Caco-2 (cell line): ENCODE measurements at regions not wholly inside any gene's neighbourhood (a gene's known extent, or its start where the extent isn't known, plus 50 kb on each side); places are given as distances from the start of the nearest gene placed in this dataset.

Experiments
- BruUV-seq: library from RNA; stranded (reverse); fragments of 400-500 nt; replicated peaks from 2 replicates; lab custom pipeline; 2021; lab: Mats Ljungman, UMichigan
- CTCF ChIA-PET: fragments of 300-600 bp; sonication (Branson Sonifier 250); formaldehyde crosslinking; loops from one replicate; lab custom pipeline; 2022; ENCODE audit warnings: antibody characterized with exemption; lab: Charles Lee
- POLR2A ChIA-PET: fragments of 300-600 bp; sonication (Branson Sonifier 250); formaldehyde crosslinking; loops from one replicate; lab custom pipeline; 2022; ENCODE audit warnings: antibody characterized with exemption; lab: Charles Lee
- DNase-seq, 2 experiments: peaks; one replicate each; pipeline versions ENCODE4 v3.0.0 to v3.0.0-alpha.2; 2020 to 2022
- H3K27me3 ChIP-seq: replicated peaks from 2 replicates; pipeline ENCODE4 v1.6.0; 2011; ENCODE audit warnings: low read length; ENCODE audit not compliant: control insufficient read depth, insufficient read depth
- H3K36me3 ChIP-seq: 2 replicates; pipeline ENCODE4 v1.5.1; 2011; ENCODE audit warnings: low read length; ENCODE audit not compliant: control insufficient read depth, insufficient read depth
- H3K4me1 ChIP-seq: fragments of 250-450 bp; sonication (Bioruptor Pico); 2 replicates; pipeline ENCODE4 v1.5.1; 2020; ENCODE audit warnings: mild to moderate bottlenecking
- H3K4me3 ChIP-seq: 2 replicates; pipeline ENCODE4 v1.5.1; 2011; ENCODE audit warnings: low read depth, mild to moderate bottlenecking, control low read depth, low read length
- H3K9me3 ChIP-seq: fragments of 250-450 bp; sonication (Bioruptor Pico); 2 replicates; pipeline ENCODE4 v1.5.1; 2020; ENCODE audit warnings: mild to moderate bottlenecking, moderate library complexity
- H3K27ac Mint-ChIP-seq: one replicate; pipeline ENCODE4 v1.8.0; 2022; ENCODE audit warnings: mixed read lengths; ENCODE audit not compliant: unreplicated experiment
- H3K27me3 Mint-ChIP-seq: one replicate; pipeline ENCODE4 v1.8.0; 2022; ENCODE audit warnings: mixed read lengths; ENCODE audit not compliant: insufficient read depth, unreplicated experiment
- H3K36me3 Mint-ChIP-seq: one replicate; pipeline ENCODE4 v1.8.0; 2022; ENCODE audit warnings: mild to moderate bottlenecking, mixed read lengths; ENCODE audit not compliant: insufficient read depth, unreplicated experiment
- H3K4me1 Mint-ChIP-seq: one replicate; pipeline ENCODE4 v1.8.0; 2022; ENCODE audit warnings: low read depth, mixed read lengths; ENCODE audit not compliant: unreplicated experiment
- H3K4me3 Mint-ChIP-seq: one replicate; pipeline ENCODE4 v1.8.0; 2022; ENCODE audit warnings: mild to moderate bottlenecking, moderate library complexity, mixed read lengths; ENCODE audit not compliant: unreplicated experiment
- H3K9me3 Mint-ChIP-seq: one replicate; pipeline ENCODE4 v1.8.0; 2022; ENCODE audit warnings: mixed read lengths; ENCODE audit not compliant: unreplicated experiment
- CTCF ChIP-seq, 2 experiments: fragments of 200-600 bp in 1 of 2; IDR thresholded peaks; 1 replicate in 1 of 2; 2 replicates in 1 of 2; pipeline versions ENCODE4 v1.5.1 to v1.8.0; 2011 to 2022; ENCODE audit warnings: antibody characterized with exemption in 1 of 2, control low read depth in 1 of 2, inconsistent platforms in 1 of 2, low read depth in 1 of 2, low read length in 1 of 2, mild to moderate bottlenecking in 1 of 2, moderate library complexity in 1 of 2; ENCODE audit not compliant: insufficient read depth in 1 of 2, severe bottlenecking in 1 of 2, unreplicated experiment in 1 of 2
- intact Hi-C: fragments of 100-400 bp; cut with micrococcal nuclease; formaldehyde crosslinking; loops from one replicate; pipeline ENCODE4 v1.10.0; 2022; ENCODE audit not compliant: unreplicated experiment

GRCh38 chr1:170397061-170397460 lies 134.9 kb upstream of the GORAB start:
- no peak for DNase-seq
- H3K36me3 ChIP-seq: no peaks in the 10 kb centered on the region
- H3K27me3 ChIP-seq: no peaks in the 10 kb centered on the region
- H3K27ac Mint-ChIP-seq: no peak overlapping the region
- no peak for TF ChIP-seq CTCF (IDR thresholded peaks at IDR 0.05; ENCODE audit: insufficient read depth in 1 of 2, low read depth in 1 of 2, low read length in 1 of 2, severe bottlenecking in 1 of 2, unreplicated experiment in 1 of 2)
- H3K4me1 Mint-ChIP-seq: no peaks in the 10 kb centered on the region
- no peaks in the 10 kb centered on the region for H3K9me3 Mint-ChIP-seq
- CTCF ChIA-PET: no interaction called here
- peaks cover 11% of the 10 kb centered on the region for H3K27me3 Mint-ChIP-seq
- BruUV-seq: no TSS peak
- no peak overlapping the region for H3K4me3 Mint-ChIP-seq
- no peaks in the 10 kb centered on the region for H3K36me3 Mint-ChIP-seq
- intact Hi-C loops: no loop called here
- no peaks in the 10 kb centered on the region for H3K4me1 ChIP-seq
- H3K4me3 ChIP-seq: no peak overlapping the region
- POLR2A ChIA-PET: no interaction called here
- no peaks in the 10 kb centered on the region for H3K9me3 ChIP-seq

- Mint-ChIP-seq H3K36me3 (no peaks in the 10 kb centered on the region), H3K27ac (no peak overlapping the region), H3K4me1 (no peaks in the 10 kb centered on the region), H3K27me3 (peaks cover 8% of the 10 kb centered on the region), H3K4me3 (no peak overlapping the region), H3K9me3 (no peaks in the 10 kb centered on the region)
- no peak for DNase-seq
- H3K4me3 ChIP-seq: no peak overlapping the region
- H3K9me3 ChIP-seq: no peaks in the 10 kb centered on the region
- intact Hi-C loops: no loop called here
- H3K36me3 ChIP-seq: no peaks in the 10 kb centered on the region
- no peaks in the 10 kb centered on the region for H3K27me3 ChIP-seq
- no TSS peak for BruUV-seq
- TF ChIP-seq CTCF (IDR thresholded peaks at IDR 0.05; ENCODE audit: insufficient read depth in 1 of 2, low read depth in 1 of 2, low read length in 1 of 2, severe bottlenecking in 1 of 2, unreplicated experiment in 1 of 2): no peak
- H3K4me1 ChIP-seq: no peaks in the 10 kb centered on the region
- ChIA-PET CTCF (no interaction called here), POLR2A (no interaction called here)
Observed at GRCh38 chr1:170402476-170403311, 129.3 kb upstream of the GORAB start.

- Mint-ChIP-seq H3K27ac (no peak overlapping the region), H3K9me3 (no peaks in the 10 kb centered on the region), H3K36me3 (no peaks in the 10 kb centered on the region), H3K4me3 (no peak overlapping the region), H3K27me3 (peaks cover 17% of the 10 kb centered on the region), H3K4me1 (no peaks in the 10 kb centered on the region)
- ChIA-PET CTCF (no interaction called here), POLR2A (no interaction called here)
- H3K4me1 ChIP-seq: no peaks in the 10 kb centered on the region
- H3K4me3 ChIP-seq: no peak overlapping the region
- no TSS peak for BruUV-seq
- no peaks in the 10 kb centered on the region for H3K36me3 ChIP-seq
- no peaks in the 10 kb centered on the region for H3K27me3 ChIP-seq
- no peak for DNase-seq
- intact Hi-C loops: no loop called here
- no peaks in the 10 kb centered on the region for H3K9me3 ChIP-seq
- TF ChIP-seq CTCF (IDR thresholded peaks at IDR 0.05; ENCODE audit: insufficient read depth in 1 of 2, low read depth in 1 of 2, low read length in 1 of 2, severe bottlenecking in 1 of 2, unreplicated experiment in 1 of 2): no peak
Observed at GRCh38 chr1:170407138-170407537, 124.8 kb upstream of the GORAB start.
